SU-DHL-6 (cell line): ENCODE measurements at regions not wholly inside any gene's neighbourhood (a gene's known extent, or its start where the extent isn't known, plus 50 kb on each side); places are given as distances from the start of the nearest gene placed in this dataset.

Source experiments
- CTCF ChIP-seq: fragments of 200-600 bp; sonication (generic); IDR thresholded peaks from one replicate; pipeline ENCODE4 v1.5.1; 2017; ENCODE audit warnings: antibody characterized with exemption, mild to moderate bottlenecking, low read length, moderate library complexity; ENCODE audit not compliant: insufficient read depth, poor library complexity, severe bottlenecking
- EZH2phosphoT487 ChIP-seq: fragments of 200-600 bp; sonication (generic), shearing (Covaris generic); conservative IDR thresholded peaks from 2 replicates; pipeline ENCODE4 v1.6.1; 2018; ENCODE audit warnings: mild to moderate bottlenecking, antibody characterized with exemption, low read length, moderate library complexity, mixed read lengths

GRCh38 chr1:29621826-29622435 is 385.6 kb downstream of the PTPRU start:
- TF ChIP-seq CTCF (no peak), EZH2phosphoT487 (no peak)
